ENCODE measurements at regions not wholly inside any gene's neighbourhood (a gene's known extent, or its start where the extent isn't known, plus 50 kb on each side); places are given as distances from the start of the nearest gene placed in this dataset.

DNA sequence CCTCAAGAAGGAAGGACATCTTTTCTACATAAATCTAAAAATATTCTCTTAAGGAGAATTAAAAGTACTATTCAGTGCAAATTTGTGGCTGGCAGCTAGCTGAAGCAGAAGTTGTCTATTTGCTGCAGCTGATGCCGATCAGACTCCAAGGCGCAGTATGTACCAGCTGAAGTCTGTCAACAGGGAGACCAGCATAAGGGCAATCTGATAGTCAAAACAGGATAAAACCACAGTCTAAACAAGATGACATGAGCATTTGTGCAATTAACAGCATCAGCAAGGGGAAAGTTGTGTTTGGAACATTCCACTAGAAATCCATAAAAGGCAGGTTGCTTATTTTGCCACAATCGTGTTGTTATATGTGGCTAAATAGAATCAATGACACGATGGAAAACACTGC lies 198.2 kb upstream of the ROBO2 start:
- CTCF ChIA-PET (ENCODE audit: low intra/inter-chr PET ratio) = no interaction called here
- 0% methylated on average over 4 of the region's 4 CpGs for WGBS (ENCODE audit: insufficient coverage, low coverage, missing lambda C conversion rate)
- H3K9ac ChIP-seq (ENCODE audit: insufficient read depth in 1 of 2, low read depth in 2 of 2, low read length in 2 of 2) = no peak overlapping the region
- BruUV-seq (replicated peaks) = no TSS peak
- H3K27ac ChIP-seq (ENCODE audit: extremely low read depth, low read depth, low read length) = no peak overlapping the region
- no peak overlapping the region for H3K4me3 ChIP-seq
- no peaks in the 10 kb centered on the region for H3K9me1 ChIP-seq (ENCODE audit: control insufficient read depth, insufficient read depth, low read length)
- no peaks in the 10 kb centered on the region for H3K79me2 ChIP-seq (ENCODE audit: control insufficient read depth, insufficient read depth, low read length)
- FAIRE-seq (no peak), DNase-seq (ENCODE audit: extremely low read depth in 1 of 4, low spot score in 3 of 4) (no peak), ATAC-seq (no peak)
- no peaks in the 10 kb centered on the region for H3K36me3 ChIP-seq (ENCODE audit: control insufficient read depth, insufficient read depth, low read length)
- intact Hi-C loops (cut with micrococcal nuclease) (loop anchor here (10.0 kb wide), 1 partner anchor 57 kb away; no protein-coding TSS in a partner anchor), in situ Hi-C loops (cut with MboI) (no loop called here)
- no peak overlapping the region for H2AFZ ChIP-seq (ENCODE audit: low read depth, low read length)
- H4K20me1 ChIP-seq (replicated peaks; ENCODE audit: control insufficient read depth, insufficient read depth, low read length) = no peaks in the 10 kb centered on the region
- H3K4me1 ChIP-seq (replicated peaks in 1 of 2; ENCODE audit: control insufficient read depth in 2 of 2, insufficient read depth in 2 of 2, low read length in 2 of 2) = no peaks in the 10 kb centered on the region
- H3K27me3 ChIP-seq (ENCODE audit: control insufficient read depth in 2 of 2, insufficient read depth in 2 of 2, low read length in 2 of 2) = no peaks in the 10 kb centered on the region
- POLR2A ChIA-PET = interaction anchor here (0.7 kb wide), 1 partner anchor 88 kb away, joined by 4 read pairs; no protein-coding TSS in a partner anchor
- no peak for TF ChIP-seq RFX1 (IDR thresholded peaks at IDR 0.05)
- TF ChIP-seq RAD51 (IDR thresholded peaks at IDR 0.05; ENCODE audit: borderline replicate concordance, low read depth) = no peak
- no peak for TF ChIP-seq RBM15 (IDR thresholded peaks at IDR 0.05; ENCODE audit: insufficient read depth, low read length)
- TF ChIP-seq, protein P1, sequence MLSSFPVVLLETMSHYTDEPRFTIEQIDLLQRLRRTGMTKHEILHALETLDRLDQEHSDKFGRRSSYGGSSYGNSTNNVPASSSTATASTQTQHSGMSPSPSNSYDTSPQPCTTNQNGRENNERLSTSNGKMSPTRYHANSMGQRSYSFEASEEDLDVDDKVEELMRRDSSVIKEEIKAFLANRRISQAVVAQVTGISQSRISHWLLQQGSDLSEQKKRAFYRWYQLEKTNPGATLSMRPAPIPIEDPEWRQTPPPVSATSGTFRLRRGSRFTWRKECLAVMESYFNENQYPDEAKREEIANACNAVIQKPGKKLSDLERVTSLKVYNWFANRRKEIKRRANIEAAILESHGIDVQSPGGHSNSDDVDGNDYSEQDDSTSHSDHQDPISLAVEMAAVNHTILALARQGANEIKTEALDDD (IDR thresholded peaks at IDR 0.05) = no peak
- TF ChIP-seq HDAC3 (IDR thresholded peaks at IDR 0.05; ENCODE audit: borderline replicate concordance, partially characterized antibody) = no peak
- TF ChIP-seq, protein P2, sequence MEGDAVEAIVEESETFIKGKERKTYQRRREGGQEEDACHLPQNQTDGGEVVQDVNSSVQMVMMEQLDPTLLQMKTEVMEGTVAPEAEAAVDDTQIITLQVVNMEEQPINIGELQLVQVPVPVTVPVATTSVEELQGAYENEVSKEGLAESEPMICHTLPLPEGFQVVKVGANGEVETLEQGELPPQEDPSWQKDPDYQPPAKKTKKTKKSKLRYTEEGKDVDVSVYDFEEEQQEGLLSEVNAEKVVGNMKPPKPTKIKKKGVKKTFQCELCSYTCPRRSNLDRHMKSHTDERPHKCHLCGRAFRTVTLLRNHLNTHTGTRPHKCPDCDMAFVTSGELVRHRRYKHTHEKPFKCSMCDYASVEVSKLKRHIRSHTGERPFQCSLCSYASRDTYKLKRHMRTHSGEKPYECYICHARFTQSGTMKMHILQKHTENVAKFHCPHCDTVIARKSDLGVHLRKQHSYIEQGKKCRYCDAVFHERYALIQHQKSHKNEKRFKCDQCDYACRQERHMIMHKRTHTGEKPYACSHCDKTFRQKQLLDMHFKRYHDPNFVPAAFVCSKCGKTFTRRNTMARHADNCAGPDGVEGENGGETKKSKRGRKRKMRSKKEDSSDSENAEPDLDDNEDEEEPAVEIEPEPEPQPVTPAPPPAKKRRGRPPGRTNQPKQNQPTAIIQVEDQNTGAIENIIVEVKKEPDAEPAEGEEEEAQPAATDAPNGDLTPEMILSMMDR (IDR thresholded peaks at IDR 0.05 in 2 of 3, conservative IDR thresholded peaks at IDR 0.05 in 1 of 3; ENCODE audit: insufficient read depth in 2 of 3, low read depth in 1 of 3, low read length in 3 of 3) = no peak
- no peak for TF ChIP-seq ZKSCAN8 (CRISPR knock-in tag; IDR thresholded peaks at IDR 0.05)
- no peak for TF ChIP-seq ZBTB1 (CRISPR knock-in tag; IDR thresholded peaks at IDR 0.05; ENCODE audit: borderline replicate concordance, low read depth)
- no peak for TF ChIP-seq TEAD1 (CRISPR knock-in tag; IDR thresholded peaks at IDR 0.05)
- TF ChIP-seq, protein P3, sequence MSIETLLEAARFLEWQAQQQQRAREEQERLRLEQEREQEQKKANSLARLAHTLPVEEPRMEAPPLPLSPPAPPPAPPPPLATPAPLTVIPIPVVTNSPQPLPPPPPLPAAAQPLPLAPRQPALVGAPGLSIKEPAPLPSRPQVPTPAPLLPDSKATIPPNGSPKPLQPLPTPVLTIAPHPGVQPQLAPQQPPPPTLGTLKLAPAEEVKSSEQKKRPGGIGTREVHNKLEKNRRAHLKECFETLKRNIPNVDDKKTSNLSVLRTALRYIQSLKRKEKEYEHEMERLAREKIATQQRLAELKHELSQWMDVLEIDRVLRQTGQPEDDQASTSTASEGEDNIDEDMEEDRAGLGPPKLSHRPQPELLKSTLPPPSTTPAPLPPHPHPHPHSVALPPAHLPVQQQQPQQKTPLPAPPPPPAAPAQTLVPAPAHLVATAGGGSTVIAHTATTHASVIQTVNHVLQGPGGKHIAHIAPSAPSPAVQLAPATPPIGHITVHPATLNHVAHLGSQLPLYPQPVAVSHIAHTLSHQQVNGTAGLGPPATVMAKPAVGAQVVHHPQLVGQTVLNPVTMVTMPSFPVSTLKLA (conservative IDR thresholded peaks at IDR 0.05) = no peak
- no peak for TF ChIP-seq ZNF41 (CRISPR knock-in tag; conservative IDR thresholded peaks at IDR 0.05)
- no peak for TF ChIP-seq ZNF224 (CRISPR knock-in tag; IDR thresholded peaks at IDR 0.05)
- TF ChIP-seq BRD9 (IDR thresholded peaks at IDR 0.05; ENCODE audit: low read depth, partially characterized antibody) = no peak
- TF ChIP-seq ZNF124 (CRISPR knock-in tag; IDR thresholded peaks at IDR 0.05) = no peak
- TF ChIP-seq POLR2H (tag; IDR thresholded peaks at IDR 0.05; ENCODE audit: low read depth) = no peak
- H3K4me2 ChIP-seq (ENCODE audit: insufficient read depth, low read length) = no peak overlapping the region
- H3K9me3 ChIP-seq (replicated peaks; ENCODE audit: control insufficient read depth, insufficient read depth, low read depth, low read length) = no peaks in the 10 kb centered on the region

Data from K562 (cell line).